ENCODE measurements at regions not wholly inside any gene's neighbourhood (a gene's known extent, or its start where the extent isn't known, plus 50 kb on each side); places are given as distances from the start of the nearest gene placed in this dataset.
"Not testable (repeated sequence)": the region's sequence is repeated elsewhere in the genome, so short reads cannot be mapped to it uniquely, and the experiment has no call there.

DNA sequence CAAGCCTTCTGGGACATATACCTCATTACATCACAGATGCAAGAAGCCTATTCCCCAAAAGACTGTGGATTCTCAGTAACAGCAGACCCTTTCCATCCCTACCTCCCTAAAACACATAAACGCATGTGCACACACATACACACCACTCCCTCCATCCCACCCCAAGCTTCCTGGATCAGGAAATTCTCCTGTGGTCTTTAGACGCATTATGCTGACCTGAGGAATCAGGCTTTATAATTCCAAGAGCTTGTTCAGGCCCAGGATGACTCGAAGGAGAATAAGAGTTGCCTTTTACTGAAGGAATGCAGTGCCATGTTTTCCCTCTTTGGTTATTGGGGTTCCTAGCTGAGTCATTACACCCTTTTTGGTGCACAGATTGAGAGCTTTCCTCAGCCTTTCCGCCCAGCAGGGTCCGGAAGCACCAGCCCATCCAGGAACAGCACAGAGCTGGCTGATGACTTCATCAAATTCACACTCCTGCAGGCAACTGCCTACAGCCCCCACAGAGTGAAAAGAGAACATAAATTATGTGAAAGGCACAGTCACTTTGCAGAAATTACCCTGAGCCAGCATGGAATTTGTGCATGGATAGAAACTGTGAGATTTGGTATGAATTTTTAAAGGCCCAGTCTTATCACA is 385.0 kb upstream of the TRPC7 start:
- H3K36me3 ChIP-seq (ENCODE audit: insufficient read depth, low read length), result no peaks in the 10 kb centered on the region
- TF ChIP-seq FOXP2 (optimal IDR thresholded peaks at IDR 0.05; ENCODE audit: control extremely low read depth, extremely low read length, insufficient read depth) (no peak), POLR2AphosphoS5 (IDR thresholded peaks at IDR 0.05; ENCODE audit: borderline replicate concordance, low read depth, low read length) (no peak), EZH2 (IDR thresholded peaks at IDR 0.05) (no peak)
- no peak for DNase-seq (ENCODE audit: low read depth, low spot score)
- H3K9me3 ChIP-seq (ENCODE audit: low read depth, low read length), result no peaks in the 10 kb centered on the region
- H3K9ac ChIP-seq (ENCODE audit: insufficient read length), result no peak overlapping the region
- H3K27ac ChIP-seq, result no peak overlapping the region
- no peak overlapping the region for H3K4me3 ChIP-seq

DNA sequence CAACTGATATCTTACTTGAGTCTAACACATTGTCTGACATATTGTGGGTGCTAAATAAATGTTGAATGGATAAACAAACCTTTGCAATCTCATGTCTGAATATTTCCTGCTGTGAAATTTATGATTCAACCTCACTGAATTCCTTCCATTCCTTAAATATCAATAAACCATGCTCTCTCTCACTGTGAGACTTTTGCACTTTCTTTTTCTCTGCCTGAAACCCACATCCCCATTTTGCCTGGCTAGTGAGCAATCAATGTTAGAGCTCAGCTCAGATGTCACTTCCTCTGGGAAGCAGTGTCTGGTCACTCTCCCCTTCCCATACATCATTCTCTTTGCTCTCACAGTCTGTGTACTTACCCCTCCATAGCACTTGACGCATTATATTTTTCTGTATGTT is 383.7 kb upstream of the TRPC7 start:
- Histone ChIP-seq H3K27ac (no peak overlapping the region), H3K36me3 (ENCODE audit: insufficient read depth, low read length) (no peaks in the 10 kb centered on the region), H3K9ac (ENCODE audit: insufficient read length) (no peak overlapping the region), H3K9me3 (ENCODE audit: low read depth, low read length) (no peaks in the 10 kb centered on the region), H3K4me3 (no peak overlapping the region)
- TF ChIP-seq EZH2 (IDR thresholded peaks at IDR 0.05) (no peak), FOXP2 (optimal IDR thresholded peaks at IDR 0.05; ENCODE audit: control extremely low read depth, extremely low read length, insufficient read depth) (no peak), POLR2AphosphoS5 (IDR thresholded peaks at IDR 0.05; ENCODE audit: borderline replicate concordance, low read depth, low read length) (no peak)
- DNase-seq (ENCODE audit: low read depth, low spot score), result no peak

DNA sequence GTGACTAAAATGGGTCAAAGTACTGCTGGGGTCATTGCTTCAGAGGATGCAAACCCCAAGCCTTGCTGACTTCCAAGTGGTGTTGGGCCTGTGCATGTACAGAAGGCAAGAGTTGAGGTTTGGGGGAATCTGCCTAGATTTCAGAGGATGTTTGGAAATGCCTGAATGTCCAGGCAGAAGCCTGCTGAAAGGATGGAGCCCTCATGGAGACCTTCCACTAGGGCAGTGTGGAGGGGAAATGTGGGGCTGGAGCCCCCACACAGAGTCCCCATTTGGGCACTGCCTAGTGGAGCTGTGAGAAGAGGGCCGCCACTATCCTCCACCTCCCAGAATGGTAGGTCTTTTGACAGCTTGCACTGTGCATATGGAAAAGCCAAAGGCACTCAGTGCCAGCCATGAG is 377.7 kb upstream of the TRPC7 start:
- H3K27ac ChIP-seq, result no peak overlapping the region
- H3K9ac ChIP-seq (ENCODE audit: insufficient read length), result no peak overlapping the region
- TF ChIP-seq FOXP2 (optimal IDR thresholded peaks at IDR 0.05; ENCODE audit: control extremely low read depth, extremely low read length, insufficient read depth) (no peak), POLR2AphosphoS5 (IDR thresholded peaks at IDR 0.05; ENCODE audit: borderline replicate concordance, low read depth, low read length) (no peak), EZH2 (IDR thresholded peaks at IDR 0.05) (no peak)
- no peaks in the 10 kb centered on the region for H3K9me3 ChIP-seq (ENCODE audit: low read depth, low read length)
- DNase-seq (ENCODE audit: low read depth, low spot score), result no peak
- no peaks in the 10 kb centered on the region for H3K36me3 ChIP-seq (ENCODE audit: insufficient read depth, low read length)
- no peak overlapping the region for H3K4me3 ChIP-seq

DNA sequence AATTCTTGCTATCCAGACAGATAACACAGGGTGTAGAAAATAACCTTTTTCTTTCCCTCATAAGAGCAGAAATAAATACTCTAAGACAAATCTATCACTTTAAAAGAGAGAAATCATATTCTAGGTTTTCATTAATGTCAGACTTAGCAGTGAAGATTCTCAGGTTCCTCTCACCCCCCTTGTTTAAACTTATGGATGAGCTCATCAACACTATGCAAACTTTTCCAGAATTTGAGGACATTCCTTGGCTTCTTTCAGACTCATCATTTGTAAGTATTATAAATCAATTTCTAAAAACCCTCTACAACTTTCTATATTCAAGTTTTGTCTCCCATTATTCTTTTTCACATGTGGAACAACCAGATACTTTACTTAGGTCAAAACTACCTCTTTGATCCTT is 374.9 kb upstream of the TRPC7 start:
- TF ChIP-seq FOXP2 (optimal IDR thresholded peaks at IDR 0.05; ENCODE audit: control extremely low read depth, extremely low read length, insufficient read depth) (no peak), POLR2AphosphoS5 (IDR thresholded peaks at IDR 0.05; ENCODE audit: borderline replicate concordance, low read depth, low read length) (no peak), EZH2 (IDR thresholded peaks at IDR 0.05) (no peak)
- no peak overlapping the region for H3K4me3 ChIP-seq
- H3K27ac ChIP-seq, result no peak overlapping the region
- no peak for DNase-seq (ENCODE audit: low read depth, low spot score)
- H3K9ac ChIP-seq (ENCODE audit: insufficient read length), result no peak overlapping the region
- H3K36me3 ChIP-seq (ENCODE audit: insufficient read depth, low read length), result no peaks in the 10 kb centered on the region
- H3K9me3 ChIP-seq (ENCODE audit: low read depth, low read length), result no peaks in the 10 kb centered on the region

DNA sequence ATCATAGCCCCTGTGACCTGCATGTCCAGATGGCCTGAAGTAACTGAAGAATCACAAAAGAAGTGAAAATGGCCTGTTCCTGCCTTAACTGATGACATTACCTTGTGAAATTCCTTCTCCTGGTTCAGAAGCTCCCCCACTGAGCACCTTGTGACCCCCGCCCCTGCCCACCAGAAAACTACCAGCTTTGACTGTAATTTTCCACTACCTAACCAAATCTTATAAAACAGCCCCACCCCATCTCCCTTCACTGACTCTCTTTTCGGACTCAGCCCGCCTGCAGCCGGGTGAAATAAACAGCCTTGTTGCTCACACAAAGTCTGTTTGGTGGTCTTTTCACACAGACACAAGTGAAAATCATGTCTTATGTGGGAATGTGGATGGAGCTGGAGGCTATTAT is 373.9 kb upstream of the TRPC7 start:
- H3K27ac ChIP-seq; H3K9ac ChIP-seq (ENCODE audit: insufficient read length); H3K4me3 ChIP-seq; H3K36me3 ChIP-seq (ENCODE audit: insufficient read depth, low read length); DNase-seq (ENCODE audit: low read depth, low spot score); H3K9me3 ChIP-seq (ENCODE audit: low read depth, low read length): not testable (repeated sequence)

DNA sequence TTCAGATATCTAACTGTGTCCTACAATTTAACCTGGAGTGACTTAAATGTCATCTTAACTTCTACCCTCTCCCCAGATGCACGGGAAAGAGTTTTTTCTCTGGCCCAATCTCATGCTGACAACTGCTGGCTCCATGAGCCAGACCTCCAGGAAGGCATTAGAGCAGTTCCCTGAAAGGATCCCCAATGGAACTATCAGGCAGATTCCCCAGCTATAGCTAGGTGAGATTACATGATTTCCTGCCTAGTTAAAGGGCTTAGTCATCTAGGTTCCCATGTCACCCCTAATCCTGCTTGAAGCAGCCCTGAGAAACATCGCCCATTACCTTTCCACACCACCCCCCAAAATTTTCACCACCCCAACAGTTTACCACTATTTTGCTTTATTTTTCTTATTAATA is 373.5 kb upstream of the TRPC7 start:
- DNase-seq (ENCODE audit: low read depth, low spot score), result no peak
- no peak for TF ChIP-seq FOXP2 (optimal IDR thresholded peaks at IDR 0.05; ENCODE audit: control extremely low read depth, extremely low read length, insufficient read depth)
- no peak for TF ChIP-seq EZH2 (IDR thresholded peaks at IDR 0.05)
- TF ChIP-seq POLR2AphosphoS5 (IDR thresholded peaks at IDR 0.05; ENCODE audit: borderline replicate concordance, low read depth, low read length), result no peak
- no peak overlapping the region for H3K9ac ChIP-seq (ENCODE audit: insufficient read length)
- H3K27ac ChIP-seq, result no peak overlapping the region
- H3K36me3 ChIP-seq (ENCODE audit: insufficient read depth, low read length), result no peaks in the 10 kb centered on the region
- no peak overlapping the region for H3K4me3 ChIP-seq
- H3K9me3 ChIP-seq (ENCODE audit: low read depth, low read length), result no peaks in the 10 kb centered on the region

DNA sequence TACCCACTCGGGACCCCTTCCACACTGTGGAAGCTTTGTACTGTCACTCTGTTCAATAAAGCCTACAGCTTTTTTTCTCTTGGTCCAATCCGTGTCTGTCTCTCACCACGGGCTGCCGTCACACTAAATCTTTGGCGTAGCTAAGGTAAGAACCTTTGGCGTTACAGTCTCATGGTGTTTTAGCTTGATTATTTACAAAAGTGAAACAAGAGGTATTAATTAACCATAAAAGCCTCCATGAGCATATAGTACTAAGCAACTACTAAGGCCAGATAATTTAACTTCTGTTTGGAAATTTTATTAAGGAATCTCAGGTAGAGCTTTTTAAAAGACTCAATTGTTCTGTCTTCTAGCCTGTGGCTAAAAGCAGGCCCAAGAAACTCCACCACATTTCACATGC is 370.7 kb upstream of the TRPC7 start:
- Histone ChIP-seq H3K27ac (no peak overlapping the region), H3K36me3 (ENCODE audit: insufficient read depth, low read length) (no peaks in the 10 kb centered on the region), H3K9ac (ENCODE audit: insufficient read length) (no peak overlapping the region), H3K4me3 (no peak overlapping the region), H3K9me3 (ENCODE audit: low read depth, low read length) (no peaks in the 10 kb centered on the region)
- TF ChIP-seq POLR2AphosphoS5 (IDR thresholded peaks at IDR 0.05; ENCODE audit: borderline replicate concordance, low read depth, low read length), result no peak
- TF ChIP-seq FOXP2 (optimal IDR thresholded peaks at IDR 0.05; ENCODE audit: control extremely low read depth, extremely low read length, insufficient read depth), result no peak
- TF ChIP-seq EZH2 (IDR thresholded peaks at IDR 0.05), result no peak
- DNase-seq (ENCODE audit: low read depth, low spot score), result no peak

DNA sequence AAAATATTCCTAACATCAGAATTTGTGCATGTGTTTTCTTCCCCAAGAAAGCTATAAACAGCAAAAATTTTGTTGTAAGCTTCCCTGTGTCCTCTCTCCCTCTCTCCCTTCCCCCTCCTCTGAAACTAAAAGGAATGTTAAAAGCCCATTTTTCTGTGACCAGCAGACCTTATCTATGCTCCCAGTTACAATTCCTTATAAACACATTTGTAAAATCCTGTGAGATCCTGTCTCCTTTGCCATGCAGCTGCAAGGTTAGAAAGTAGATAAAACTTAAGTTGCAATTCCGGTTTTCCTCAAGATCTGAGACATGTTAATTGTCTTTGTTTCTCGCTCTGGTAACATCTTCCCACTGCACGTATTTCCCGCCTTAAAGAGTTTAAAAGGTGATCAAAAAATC is 370.3 kb upstream of the TRPC7 start:
- not testable (repeated sequence) for DNase-seq (ENCODE audit: low read depth, low spot score); H3K9ac ChIP-seq (ENCODE audit: insufficient read length); H3K27ac ChIP-seq

DNA sequence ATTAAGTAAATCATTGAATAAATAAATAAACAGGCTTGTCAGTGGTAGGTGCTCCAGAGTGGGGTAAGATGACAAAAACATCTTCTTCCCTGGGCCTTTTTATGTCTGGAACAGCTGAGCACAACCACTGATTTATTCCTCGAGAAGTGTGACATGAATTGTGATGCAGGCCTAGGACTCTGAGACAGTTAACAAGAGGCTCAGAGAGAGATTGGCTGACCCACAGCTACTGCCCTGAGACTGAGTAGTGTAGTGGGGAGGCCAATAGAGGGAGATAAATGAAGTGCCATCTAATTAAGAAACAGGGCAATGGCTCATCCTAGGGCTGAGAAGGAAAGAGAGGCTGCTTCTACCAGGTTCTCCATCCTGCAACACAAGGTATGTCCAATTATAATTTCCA is 369.3 kb upstream of the TRPC7 start:
- H3K9me3 ChIP-seq (ENCODE audit: low read depth, low read length), result no peaks in the 10 kb centered on the region
- H3K9ac ChIP-seq (ENCODE audit: insufficient read length), result no peak overlapping the region
- H3K4me3 ChIP-seq, result no peak overlapping the region
- no peak for DNase-seq (ENCODE audit: low read depth, low spot score)
- no peaks in the 10 kb centered on the region for H3K36me3 ChIP-seq (ENCODE audit: insufficient read depth, low read length)
- H3K27ac ChIP-seq, result no peak overlapping the region
- TF ChIP-seq EZH2 (IDR thresholded peaks at IDR 0.05), result no peak
- no peak for TF ChIP-seq FOXP2 (optimal IDR thresholded peaks at IDR 0.05; ENCODE audit: control extremely low read depth, extremely low read length, insufficient read depth)
- TF ChIP-seq POLR2AphosphoS5 (IDR thresholded peaks at IDR 0.05; ENCODE audit: borderline replicate concordance, low read depth, low read length), result no peak

More for the DNA sequence above, 370.3 kb upstream of the TRPC7 start:
- not testable (repeated sequence) for H3K4me3 ChIP-seq; H3K36me3 ChIP-seq (ENCODE audit: insufficient read depth, low read length); H3K9me3 ChIP-seq (ENCODE audit: low read depth, low read length)

All from SK-N-MC (cell line).